ENCODE measurements at regions not wholly inside any gene's neighbourhood (a gene's known extent, or its start where the extent isn't known, plus 50 kb on each side); places are given as distances from the start of the nearest gene placed in this dataset.
"Not testable (repeated sequence)": the region's sequence is repeated elsewhere in the genome, so short reads cannot be mapped to it uniquely, and the experiment has no call there.

DNA sequence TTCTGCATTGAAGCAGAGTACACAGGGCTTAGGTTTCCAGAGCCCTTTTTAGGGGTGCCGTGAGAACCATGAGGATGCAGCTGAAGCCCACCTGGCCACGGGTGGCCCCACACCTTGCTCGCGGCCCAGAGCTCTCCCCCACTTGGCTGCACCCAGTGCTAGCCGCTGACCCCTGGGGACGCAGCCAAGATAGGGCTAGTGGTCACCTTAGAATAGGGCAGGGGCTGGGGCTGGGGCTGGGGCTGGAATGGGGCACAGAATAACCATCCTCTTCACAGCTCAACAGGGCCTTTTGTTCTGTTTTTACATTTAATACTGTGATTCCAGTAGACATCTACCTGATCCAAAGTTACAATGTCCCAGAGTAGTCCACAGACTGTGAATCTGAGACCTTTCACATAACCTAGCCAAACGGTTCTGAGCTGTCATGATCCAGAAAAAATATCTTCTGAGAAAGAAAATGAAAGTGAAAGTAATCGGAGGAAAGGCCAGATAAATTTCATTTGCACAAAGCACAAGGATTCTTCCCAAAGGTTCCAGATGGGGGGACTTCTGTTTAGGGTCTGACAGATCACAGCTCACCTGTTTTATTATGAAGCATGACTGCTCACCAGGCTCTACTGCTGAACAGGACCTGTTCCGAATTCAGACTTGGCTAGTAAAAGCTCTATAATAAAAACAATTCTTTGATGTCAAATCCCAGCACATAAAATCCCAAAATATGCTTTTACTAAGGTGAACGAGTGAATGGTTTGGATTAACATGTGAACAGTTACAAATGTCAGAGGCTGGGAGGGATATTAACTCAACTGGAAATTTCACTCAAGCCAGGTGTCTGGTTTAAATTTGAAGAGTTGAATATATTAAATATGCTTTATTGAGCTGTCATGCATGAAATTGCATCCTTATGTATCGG is 401.9 kb downstream of the THBS2 start:
- Histone ChIP-seq H3K9ac (no peak overlapping the region), H4K20me1 (ENCODE audit: insufficient read depth) (no peaks in the 10 kb centered on the region), H2AFZ (ENCODE audit: low read depth) (peak overlapping the region; percentile 25; the same call in 1 of the 2 replicates), H3K4me2 (peak overlapping the region; percentile 36; the same call in 1 of the 2 replicates), H3K27ac (no peak overlapping the region), H3K4me1 (ENCODE audit: low read depth, poor library complexity, severe bottlenecking) (no peaks in the 10 kb centered on the region), H3K27me3 (ENCODE audit: insufficient read depth, low read depth) (no peaks in the 10 kb centered on the region), H3K4me3 (IDR thresholded peaks at IDR 0.05; ENCODE audit: insufficient read depth, low read depth, low read length) (no peak overlapping the region), H3K79me2 (ENCODE audit: insufficient read depth, low read depth) (no peaks in the 10 kb centered on the region), H3K36me3 (ENCODE audit: insufficient read depth) (no peaks in the 10 kb centered on the region)
- TF ChIP-seq CTCF (conservative IDR thresholded peaks at IDR 0.05; ENCODE audit: low read depth, low read length) = no peak

DNA sequence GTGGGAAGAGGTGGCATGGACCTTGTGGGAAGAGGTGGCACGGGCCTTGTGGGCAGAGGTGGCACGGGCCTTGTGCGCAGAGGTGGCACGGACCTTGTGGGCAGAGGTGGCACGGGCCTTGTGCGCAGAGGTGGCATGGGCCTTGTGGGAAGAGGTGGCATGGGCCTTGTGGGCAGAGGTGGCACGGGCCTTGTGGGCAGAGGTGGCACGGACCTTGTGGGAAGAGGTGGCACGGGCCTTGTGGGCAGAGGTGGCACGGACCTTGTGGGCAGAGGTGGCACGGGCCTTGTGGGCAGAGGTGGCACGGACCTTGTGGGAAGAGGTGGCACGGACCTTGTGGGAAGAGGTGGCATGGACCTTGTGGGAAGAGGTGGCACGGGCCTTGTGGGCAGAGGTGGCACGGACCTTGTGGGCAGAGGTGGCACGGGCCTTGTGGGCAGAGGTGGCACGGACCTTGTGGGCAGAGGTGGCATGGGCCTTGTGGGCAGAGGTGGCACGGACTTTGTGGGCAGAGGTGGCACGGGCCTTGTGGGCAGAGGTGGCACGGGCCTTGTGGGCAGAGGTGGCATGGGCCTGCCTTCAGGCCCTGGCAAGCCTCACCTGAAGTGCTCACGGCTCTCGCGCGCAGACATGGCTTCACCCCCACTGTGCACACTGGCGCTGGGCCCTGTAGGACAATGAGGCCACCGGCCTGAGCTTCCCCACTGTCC is 403.5 kb downstream of the THBS2 start:
- not testable (repeated sequence) for H3K79me2 ChIP-seq (ENCODE audit: insufficient read depth, low read depth); H3K9ac ChIP-seq; H3K27me3 ChIP-seq (ENCODE audit: insufficient read depth, low read depth); H4K20me1 ChIP-seq (ENCODE audit: insufficient read depth); H3K36me3 ChIP-seq (ENCODE audit: insufficient read depth); H2AFZ ChIP-seq (ENCODE audit: low read depth); H3K4me3 ChIP-seq (IDR thresholded peaks at IDR 0.05; ENCODE audit: insufficient read depth, low read depth, low read length); H3K27ac ChIP-seq; H3K4me1 ChIP-seq (ENCODE audit: low read depth, poor library complexity, severe bottlenecking); H3K4me2 ChIP-seq

GRCh38 chr6:168849459-168849858 is 404.2 kb downstream of the THBS2 start:
- TF ChIP-seq CTCF (conservative IDR thresholded peaks at IDR 0.05; ENCODE audit: low read depth, low read length) = no peak
- H2AFZ ChIP-seq (ENCODE audit: low read depth) = no peak overlapping the region
- H3K36me3 ChIP-seq (ENCODE audit: insufficient read depth) = no peaks in the 10 kb centered on the region
- no peaks in the 10 kb centered on the region for H3K4me1 ChIP-seq (ENCODE audit: low read depth, poor library complexity, severe bottlenecking)
- no peaks in the 10 kb centered on the region for H4K20me1 ChIP-seq (ENCODE audit: insufficient read depth)
- H3K9ac ChIP-seq = no peak overlapping the region
- H3K27ac ChIP-seq = no peak overlapping the region
- H3K79me2 ChIP-seq (ENCODE audit: insufficient read depth, low read depth) = no peaks in the 10 kb centered on the region
- no peak overlapping the region for H3K4me3 ChIP-seq (IDR thresholded peaks at IDR 0.05; ENCODE audit: insufficient read depth, low read depth, low read length)
- no peak overlapping the region for H3K4me2 ChIP-seq
- no peaks in the 10 kb centered on the region for H3K27me3 ChIP-seq (ENCODE audit: insufficient read depth, low read depth)

- Histone ChIP-seq H2AFZ (ENCODE audit: low read depth) (no peak overlapping the region), H3K4me3 (IDR thresholded peaks at IDR 0.05; ENCODE audit: insufficient read depth, low read depth, low read length) (no peak overlapping the region), H3K27ac (no peak overlapping the region), H3K4me1 (ENCODE audit: low read depth, poor library complexity, severe bottlenecking) (no peaks in the 10 kb centered on the region), H4K20me1 (ENCODE audit: insufficient read depth) (no peaks in the 10 kb centered on the region), H3K9ac (no peak overlapping the region), H3K79me2 (ENCODE audit: insufficient read depth, low read depth) (no peaks in the 10 kb centered on the region), H3K4me2 (no peak overlapping the region), H3K27me3 (ENCODE audit: insufficient read depth, low read depth) (no peaks in the 10 kb centered on the region), H3K36me3 (ENCODE audit: insufficient read depth) (no peaks in the 10 kb centered on the region)
- no peak for TF ChIP-seq CTCF (conservative IDR thresholded peaks at IDR 0.05; ENCODE audit: low read depth, low read length)
These were observed 404.8 kb downstream of the THBS2 start for GRCh38 chr6:168848797-168849196.
